ENCODE measurements at regions not wholly inside any gene's neighbourhood (a gene's known extent, or its start where the extent isn't known, plus 50 kb on each side); places are given as distances from the start of the nearest gene placed in this dataset.

GRCh38 chr18:73093687-73094250, 226.0 kb upstream of the NETO1 start (continued):
- TF ChIP-seq, protein P1, sequence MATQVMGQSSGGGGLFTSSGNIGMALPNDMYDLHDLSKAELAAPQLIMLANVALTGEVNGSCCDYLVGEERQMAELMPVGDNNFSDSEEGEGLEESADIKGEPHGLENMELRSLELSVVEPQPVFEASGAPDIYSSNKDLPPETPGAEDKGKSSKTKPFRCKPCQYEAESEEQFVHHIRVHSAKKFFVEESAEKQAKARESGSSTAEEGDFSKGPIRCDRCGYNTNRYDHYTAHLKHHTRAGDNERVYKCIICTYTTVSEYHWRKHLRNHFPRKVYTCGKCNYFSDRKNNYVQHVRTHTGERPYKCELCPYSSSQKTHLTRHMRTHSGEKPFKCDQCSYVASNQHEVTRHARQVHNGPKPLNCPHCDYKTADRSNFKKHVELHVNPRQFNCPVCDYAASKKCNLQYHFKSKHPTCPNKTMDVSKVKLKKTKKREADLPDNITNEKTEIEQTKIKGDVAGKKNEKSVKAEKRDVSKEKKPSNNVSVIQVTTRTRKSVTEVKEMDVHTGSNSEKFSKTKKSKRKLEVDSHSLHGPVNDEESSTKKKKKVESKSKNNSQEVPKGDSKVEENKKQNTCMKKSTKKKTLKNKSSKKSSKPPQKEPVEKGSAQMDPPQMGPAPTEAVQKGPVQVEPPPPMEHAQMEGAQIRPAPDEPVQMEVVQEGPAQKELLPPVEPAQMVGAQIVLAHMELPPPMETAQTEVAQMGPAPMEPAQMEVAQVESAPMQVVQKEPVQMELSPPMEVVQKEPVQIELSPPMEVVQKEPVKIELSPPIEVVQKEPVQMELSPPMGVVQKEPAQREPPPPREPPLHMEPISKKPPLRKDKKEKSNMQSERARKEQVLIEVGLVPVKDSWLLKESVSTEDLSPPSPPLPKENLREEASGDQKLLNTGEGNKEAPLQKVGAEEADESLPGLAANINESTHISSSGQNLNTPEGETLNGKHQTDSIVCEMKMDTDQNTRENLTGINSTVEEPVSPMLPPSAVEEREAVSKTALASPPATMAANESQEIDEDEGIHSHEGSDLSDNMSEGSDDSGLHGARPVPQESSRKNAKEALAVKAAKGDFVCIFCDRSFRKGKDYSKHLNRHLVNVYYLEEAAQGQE (IDR thresholded peaks at IDR 0.05; ENCODE audit: unreplicated experiment) = no peak
- no peak for TF ChIP-seq JUNB (IDR thresholded peaks at IDR 0.05; ENCODE audit: unreplicated experiment)
- TF ChIP-seq ZNF114 (CRISPR knock-in tag; IDR thresholded peaks at IDR 0.05) = no peak

DNA sequence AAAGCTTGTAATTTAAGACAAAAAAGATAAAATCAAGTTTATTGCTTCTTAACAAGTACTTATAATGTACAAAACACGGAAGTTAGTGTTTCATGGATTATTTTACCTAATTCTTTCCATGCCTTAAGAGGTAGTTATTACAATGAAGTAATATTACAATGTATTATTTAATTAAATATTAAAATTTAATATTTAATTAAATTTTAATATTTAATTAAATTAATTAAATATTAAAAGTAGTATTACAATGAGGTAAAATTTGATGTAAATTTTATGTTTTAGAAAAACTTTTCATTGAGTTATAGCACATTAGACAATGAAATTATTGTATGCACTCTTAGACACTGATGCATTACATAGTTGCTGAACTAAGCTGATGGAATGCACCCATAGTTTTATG, 220.7 kb upstream of the NETO1 start:
- H3K4me1 ChIP-seq (ENCODE audit: insufficient read depth) = no peaks in the 10 kb centered on the region
- TF ChIP-seq STAT1 (IDR thresholded peaks at IDR 0.05; ENCODE audit: unreplicated experiment) (no peak), ZNF331 (CRISPR knock-in tag; IDR thresholded peaks at IDR 0.05; ENCODE audit: low read depth) (no peak), NANOG (IDR thresholded peaks at IDR 0.05; ENCODE audit: borderline replicate concordance) (no peak), EZH2 (IDR thresholded peaks at IDR 0.05; ENCODE audit: low read depth, unreplicated experiment) (no peak), POLR2AphosphoS5 (IDR thresholded peaks at IDR 0.05; ENCODE audit: low read depth) (no peak), ZNF114 (CRISPR knock-in tag; IDR thresholded peaks at IDR 0.05) (no peak), CTCF (conservative IDR thresholded peaks at IDR 0.05; ENCODE audit: low read depth in 2 of 2) (no peak), JUNB (IDR thresholded peaks at IDR 0.05; ENCODE audit: unreplicated experiment) (no peak), ZNF462 (CRISPR knock-in tag; IDR thresholded peaks at IDR 0.05) (no peak)

More for the DNA sequence above, 220.7 kb upstream of the NETO1 start:
- peaks cover 3% of the 10 kb centered on the region; the same call in 2 of the 3 replicates for H3K9me3 Mint-ChIP-seq
- Histone ChIP-seq H3K27me3 (ENCODE audit: insufficient read depth) (no peaks in the 10 kb centered on the region), H2AFZ (no peak overlapping the region), H4K20me1 (replicated peaks; ENCODE audit: insufficient read depth) (no peaks in the 10 kb centered on the region), H3K27ac (ENCODE audit: low read depth) (no peak overlapping the region), H3F3A (replicated peaks; ENCODE audit: low read depth) (no peaks in the 10 kb centered on the region), H3K4me2 (no peak overlapping the region), H3K79me2 (replicated peaks; ENCODE audit: insufficient read depth) (no peaks in the 10 kb centered on the region), H3K4me3 (no peak overlapping the region), H3K36me3 (ENCODE audit: insufficient read depth) (no peaks in the 10 kb centered on the region), H3K9me2 (ENCODE audit: insufficient read depth) (0 out of 2 replicates have a peak, but pooled peaks cover 3% of the 10 kb centered on the region)
- no peak overlapping the region for H3K27ac Mint-ChIP-seq
- DNase-seq (ENCODE audit: low spot score) = no peak
- H3K4me3 Mint-ChIP-seq = no peak overlapping the region
- no peak for ATAC-seq
- H3K36me3 Mint-ChIP-seq (ENCODE audit: low read depth) = no peaks in the 10 kb centered on the region; the same call in 2 of the 3 replicates
- no peaks in the 10 kb centered on the region for H3K27me3 Mint-ChIP-seq (ENCODE audit: insufficient read depth, low read depth, poor library complexity)
- H3K4me1 Mint-ChIP-seq = no peaks in the 10 kb centered on the region

Measured in GM23338 (cell line).